ENCODE measurements at regions not wholly inside any gene's neighbourhood (a gene's known extent, or its start where the extent isn't known, plus 50 kb on each side); places are given as distances from the start of the nearest gene placed in this dataset.

- Histone ChIP-seq H3K4me1 (ENCODE audit: control insufficient read depth in 2 of 2, insufficient read depth in 2 of 2, low read length in 2 of 2) (no peaks in the 10 kb centered on the region), H3K4me2 (replicated peaks; ENCODE audit: low read depth, low read length, poor library complexity, severe bottlenecking) (no peak overlapping the region), H4K20me1 (ENCODE audit: control insufficient read depth, insufficient read depth, low read length, poor library complexity, severe bottlenecking) (no peaks in the 10 kb centered on the region), H3K79me2 (ENCODE audit: control insufficient read depth, insufficient read depth, low read length) (no peaks in the 10 kb centered on the region), H3K9me3 (ENCODE audit: control extremely low read depth in 1 of 3, control insufficient read depth in 2 of 3, insufficient read depth in 1 of 3, low read length in 2 of 3) (no peaks in the 10 kb centered on the region), H3K27ac (ENCODE audit: low read length in 2 of 2) (no peak overlapping the region), H3K4me3 (ENCODE audit: control extremely low read depth in 1 of 5, extremely low read depth in 1 of 5, insufficient read depth in 1 of 5, low read depth in 2 of 5, low read length in 4 of 5) (no peak overlapping the region), H3K27me3 (replicated peaks in 1 of 4; ENCODE audit: control extremely low read depth in 1 of 4, control insufficient read depth in 3 of 4, insufficient read depth in 4 of 4, low read length in 3 of 4) (peaks cover 0 to under 1% (median 0%) of the 10 kb centered on the region in 4 experiments), H2AFZ (ENCODE audit: insufficient read depth, low read depth, low read length, poor library complexity, severe bottlenecking) (no peak overlapping the region), H3K9ac (ENCODE audit: low read length) (no peak overlapping the region), H3K36me3 (replicated peaks in 1 of 2; ENCODE audit: control extremely low read depth in 1 of 2, control insufficient read depth in 1 of 2, extremely low read depth in 1 of 2, insufficient read depth in 2 of 2, low read length in 1 of 2) (no peaks in the 10 kb centered on the region)
- TF ChIP-seq, protein P1, sequence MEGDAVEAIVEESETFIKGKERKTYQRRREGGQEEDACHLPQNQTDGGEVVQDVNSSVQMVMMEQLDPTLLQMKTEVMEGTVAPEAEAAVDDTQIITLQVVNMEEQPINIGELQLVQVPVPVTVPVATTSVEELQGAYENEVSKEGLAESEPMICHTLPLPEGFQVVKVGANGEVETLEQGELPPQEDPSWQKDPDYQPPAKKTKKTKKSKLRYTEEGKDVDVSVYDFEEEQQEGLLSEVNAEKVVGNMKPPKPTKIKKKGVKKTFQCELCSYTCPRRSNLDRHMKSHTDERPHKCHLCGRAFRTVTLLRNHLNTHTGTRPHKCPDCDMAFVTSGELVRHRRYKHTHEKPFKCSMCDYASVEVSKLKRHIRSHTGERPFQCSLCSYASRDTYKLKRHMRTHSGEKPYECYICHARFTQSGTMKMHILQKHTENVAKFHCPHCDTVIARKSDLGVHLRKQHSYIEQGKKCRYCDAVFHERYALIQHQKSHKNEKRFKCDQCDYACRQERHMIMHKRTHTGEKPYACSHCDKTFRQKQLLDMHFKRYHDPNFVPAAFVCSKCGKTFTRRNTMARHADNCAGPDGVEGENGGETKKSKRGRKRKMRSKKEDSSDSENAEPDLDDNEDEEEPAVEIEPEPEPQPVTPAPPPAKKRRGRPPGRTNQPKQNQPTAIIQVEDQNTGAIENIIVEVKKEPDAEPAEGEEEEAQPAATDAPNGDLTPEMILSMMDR (IDR thresholded peaks at IDR 0.05): no peak
- TF ChIP-seq EZH2 (IDR thresholded peaks at IDR 0.05; ENCODE audit: borderline replicate concordance, insufficient read depth, low read depth, low read length, poor library complexity, severe bottlenecking): no peak
- Mint-ChIP-seq H3K9me3 (ENCODE audit: insufficient read depth) (no peaks in the 10 kb centered on the region), H3K4me3 (no peak overlapping the region), H3K27me3 (peaks cover 6% of the 10 kb centered on the region), H3K27ac (no peak overlapping the region), H3K4me1 (no peaks in the 10 kb centered on the region)
- no peak for DNase-seq
- intact Hi-C loops (cut with micrococcal nuclease): no loop called here
- CTCF ChIA-PET: no interaction called here
- POLR2A ChIA-PET: no interaction called here
- WGBS (ENCODE audit: insufficient coverage): 89% methylated on average over 4 of the region's 4 CpGs
- no peak for ATAC-seq (ENCODE audit: low read depth)
These were observed 217.4 kb upstream of the TPM1 start for GRCh38 chr15:62825191-62825590.

GRCh38 chr15:62826561-62826960, 216.0 kb upstream of the TPM1 start:
- Histone ChIP-seq H3K9ac (ENCODE audit: low read length) (no peak overlapping the region), H3K4me2 (replicated peaks; ENCODE audit: low read depth, low read length, poor library complexity, severe bottlenecking) (no peak overlapping the region), H3K27me3 (replicated peaks in 1 of 4; ENCODE audit: control extremely low read depth in 1 of 4, control insufficient read depth in 3 of 4, insufficient read depth in 4 of 4, low read length in 3 of 4) (no peaks in the 10 kb centered on the region), H3K79me2 (ENCODE audit: control insufficient read depth, insufficient read depth, low read length) (no peaks in the 10 kb centered on the region), H3K36me3 (replicated peaks in 1 of 2; ENCODE audit: control extremely low read depth in 1 of 2, control insufficient read depth in 1 of 2, extremely low read depth in 1 of 2, insufficient read depth in 2 of 2, low read length in 1 of 2) (no peaks in the 10 kb centered on the region), H3K27ac (ENCODE audit: low read length in 2 of 2) (no peak overlapping the region), H2AFZ (ENCODE audit: insufficient read depth, low read depth, low read length, poor library complexity, severe bottlenecking) (no peak overlapping the region), H3K4me1 (ENCODE audit: control insufficient read depth in 2 of 2, insufficient read depth in 2 of 2, low read length in 2 of 2) (no peaks in the 10 kb centered on the region), H3K4me3 (ENCODE audit: control extremely low read depth in 1 of 5, extremely low read depth in 1 of 5, insufficient read depth in 1 of 5, low read depth in 2 of 5, low read length in 4 of 5) (no peak overlapping the region), H3K9me3 (ENCODE audit: control extremely low read depth in 1 of 3, control insufficient read depth in 2 of 3, insufficient read depth in 1 of 3, low read length in 2 of 3) (no peaks in the 10 kb centered on the region), H4K20me1 (ENCODE audit: control insufficient read depth, insufficient read depth, low read length, poor library complexity, severe bottlenecking) (no peaks in the 10 kb centered on the region)
- H3K4me1 Mint-ChIP-seq: no peaks in the 10 kb centered on the region
- DNase-seq (no peak), ATAC-seq (ENCODE audit: low read depth) (no peak)
- ChIA-PET POLR2A (no interaction called here), CTCF (no interaction called here)
- H3K4me3 Mint-ChIP-seq: no peak overlapping the region
- WGBS (ENCODE audit: insufficient coverage): no CpG with 5 or more reads among the region's 1 CpG
- intact Hi-C loops (cut with micrococcal nuclease): no loop called here
- no peak overlapping the region for H3K27ac Mint-ChIP-seq
- H3K27me3 Mint-ChIP-seq: peaks cover 6% of the 10 kb centered on the region
- no peaks in the 10 kb centered on the region for H3K9me3 Mint-ChIP-seq (ENCODE audit: insufficient read depth)
- TF ChIP-seq, protein P1 (IDR thresholded peaks at IDR 0.05): no peak
- no peak for TF ChIP-seq EZH2 (IDR thresholded peaks at IDR 0.05; ENCODE audit: borderline replicate concordance, insufficient read depth, low read depth, low read length, poor library complexity, severe bottlenecking)

Data from B cell (primary cell).